NCI-H345 treated with DMSO at 0.1 percent for 48 hours (cell line): ENCODE measurements at regions not wholly inside any gene's neighbourhood (a gene's known extent, or its start where the extent isn't known, plus 50 kb on each side); places are given as distances from the start of the nearest gene placed in this dataset.

Experiments
- DNase-seq: peaks from one replicate; lab custom pipeline; 2025; ENCODE audit not compliant: unreplicated experiment; lab: John Stamatoyannopoulos, UW

DNA sequence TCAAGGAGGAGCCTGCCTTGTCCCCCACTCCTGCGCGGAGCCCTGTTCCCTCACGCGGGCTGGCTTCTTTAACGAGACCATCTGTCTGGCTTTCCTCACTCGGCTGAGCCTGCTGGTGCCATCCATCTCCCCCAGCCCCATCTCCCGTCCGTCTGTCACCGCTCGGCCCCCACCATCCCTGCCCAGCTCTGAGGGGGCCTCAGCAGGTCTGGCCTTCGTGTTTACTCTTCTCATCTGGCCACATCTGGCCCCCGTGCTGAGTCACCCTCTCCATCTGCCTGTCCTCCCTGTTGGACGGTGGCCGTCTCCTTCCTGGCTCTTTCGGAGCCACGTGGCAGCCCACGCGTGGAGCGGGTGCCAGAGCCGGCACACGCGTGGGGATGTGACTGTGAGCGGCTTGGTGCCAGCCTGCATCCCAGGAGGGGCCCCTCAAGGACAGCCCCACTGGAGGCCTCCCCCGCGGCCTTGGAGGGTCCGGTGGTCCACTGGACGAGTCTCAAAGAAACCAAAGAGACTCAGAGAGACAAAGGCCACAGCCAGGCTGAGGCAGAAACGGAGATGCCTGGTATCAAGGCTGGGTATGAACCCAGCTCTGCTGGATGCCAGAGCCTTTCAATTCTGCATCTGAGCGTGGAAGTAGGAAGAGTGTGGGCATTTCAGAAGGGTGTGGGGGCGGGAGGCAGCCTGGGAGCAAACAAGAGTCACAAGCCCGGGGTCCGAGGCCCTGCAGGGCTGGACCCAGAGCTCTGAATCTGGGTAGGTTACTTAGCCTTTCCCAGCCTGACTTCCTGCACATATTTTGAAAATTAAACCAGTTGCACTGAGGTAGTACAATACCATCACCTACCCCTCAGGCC, 76.7 kb upstream of the UNC5A start:
- no peak for DNase-seq

DNA sequence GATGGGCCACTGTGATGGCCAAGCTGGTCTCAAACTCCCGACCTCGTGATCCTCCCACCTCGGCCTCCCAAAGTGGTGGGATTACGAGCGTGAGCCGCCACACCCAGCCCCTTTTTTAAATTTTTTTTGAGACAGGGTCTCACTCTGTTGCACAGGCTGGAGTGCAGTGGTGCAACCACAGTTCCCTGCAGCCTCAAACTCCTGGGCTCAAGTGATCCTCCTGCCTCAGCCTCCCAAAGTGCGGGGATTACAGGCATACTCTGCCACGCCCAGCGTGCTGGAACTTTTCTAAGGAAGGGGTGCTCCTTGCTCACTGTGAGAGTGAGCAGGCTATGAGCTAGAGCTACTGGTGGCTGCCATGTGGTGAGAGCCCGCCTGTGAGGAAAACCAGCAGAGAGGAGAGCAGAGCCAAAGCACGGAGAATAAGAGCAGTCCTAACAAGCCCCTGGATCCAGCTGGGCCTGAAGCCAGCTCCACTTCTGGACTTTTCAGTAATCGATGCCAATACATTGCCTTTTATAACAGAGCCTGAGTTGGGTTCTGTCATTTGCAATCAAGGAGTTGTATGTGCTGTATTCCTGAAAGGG, 75.5 kb upstream of the UNC5A start:
- DNase-seq, result no peak

GRCh38 chr5:176735383-176736265, 74.7 kb upstream of the UNC5A start:
- no peak for DNase-seq

- DNase-seq, result no peak
These were observed 73.9 kb upstream of the UNC5A start for GRCh38 chr5:176736301-176736930.

DNA sequence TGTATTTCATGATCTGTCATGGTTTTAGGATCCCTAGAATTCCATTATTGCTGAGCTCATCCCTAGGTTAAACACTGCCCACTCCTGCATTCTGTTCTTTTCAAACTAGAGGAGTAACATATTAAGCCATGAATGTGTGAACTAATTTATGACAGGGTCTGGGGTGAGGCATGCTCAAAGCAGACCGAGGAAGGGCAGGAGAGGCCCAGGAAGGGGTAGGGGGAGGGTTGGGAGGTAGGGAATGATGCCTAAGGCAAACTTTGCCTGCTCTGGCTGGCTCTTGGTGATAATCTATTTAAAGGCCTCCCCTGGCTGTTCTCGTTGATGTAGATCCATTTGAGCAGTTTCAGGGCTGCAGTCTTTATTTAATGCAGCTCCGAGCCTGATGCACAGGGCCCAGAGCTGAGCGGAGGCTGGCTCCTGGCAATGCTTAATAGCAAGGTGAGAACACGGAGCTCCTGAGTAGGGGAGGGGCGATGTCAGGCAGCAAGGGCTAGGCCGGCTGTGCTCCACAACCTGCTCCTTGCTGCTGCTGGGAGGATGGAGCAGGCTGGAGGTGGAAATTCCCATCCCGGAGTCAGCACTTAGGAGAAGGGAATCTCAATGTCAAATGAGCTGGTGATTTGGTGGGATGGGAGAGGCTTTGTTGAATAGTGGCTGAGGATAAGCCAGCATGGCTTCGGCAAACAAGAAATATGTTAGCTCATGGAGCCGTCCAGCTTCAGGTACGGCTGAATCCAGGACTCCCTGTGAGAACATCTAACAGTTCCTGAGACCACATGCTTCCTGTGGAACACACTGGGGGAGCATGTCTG, 73.2 kb upstream of the UNC5A start:
- DNase-seq, result no peak

DNA sequence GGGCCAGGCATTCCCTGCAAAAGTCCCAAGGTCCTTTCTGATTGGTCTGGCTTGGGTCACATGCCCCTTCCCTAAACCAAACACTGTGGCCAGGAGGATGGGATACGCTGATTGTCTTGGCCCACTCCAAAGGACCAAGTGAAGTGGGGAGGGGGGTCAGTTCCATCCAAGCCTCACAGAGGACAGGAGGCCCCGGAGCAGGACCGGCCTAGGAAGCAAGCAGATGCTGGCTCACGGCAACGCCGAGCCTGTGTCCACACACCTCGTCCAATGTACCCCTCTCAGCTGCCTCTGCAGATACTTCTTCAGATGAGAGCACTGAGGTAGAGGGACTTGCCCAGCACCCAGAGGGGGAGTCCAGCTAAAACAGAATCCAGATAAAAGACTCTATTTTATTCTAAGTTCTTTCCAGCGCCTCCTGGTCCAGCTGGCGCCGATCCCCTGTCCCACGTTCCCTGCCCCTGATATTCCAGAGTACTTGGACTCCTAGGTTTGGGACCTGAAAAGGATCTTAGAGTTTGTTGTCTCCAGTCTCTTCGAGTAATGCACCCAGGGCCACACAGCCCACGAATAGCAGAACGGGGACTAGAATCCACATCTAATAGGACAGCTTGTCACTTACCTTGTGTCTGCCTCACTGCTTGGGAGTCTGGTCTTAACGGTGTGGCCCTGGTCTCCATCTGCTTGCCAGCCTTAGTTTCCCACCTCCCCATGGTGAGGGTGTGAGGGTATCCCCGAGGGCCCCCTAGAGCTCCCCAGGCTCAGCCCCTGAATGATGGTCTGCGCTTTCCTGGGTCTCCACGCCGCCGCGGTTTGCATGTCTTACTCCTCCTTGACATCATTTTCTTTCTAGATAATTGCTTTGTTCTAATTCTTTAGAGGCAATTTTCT, 72.4 kb upstream of the UNC5A start:
- no peak for DNase-seq

DNA sequence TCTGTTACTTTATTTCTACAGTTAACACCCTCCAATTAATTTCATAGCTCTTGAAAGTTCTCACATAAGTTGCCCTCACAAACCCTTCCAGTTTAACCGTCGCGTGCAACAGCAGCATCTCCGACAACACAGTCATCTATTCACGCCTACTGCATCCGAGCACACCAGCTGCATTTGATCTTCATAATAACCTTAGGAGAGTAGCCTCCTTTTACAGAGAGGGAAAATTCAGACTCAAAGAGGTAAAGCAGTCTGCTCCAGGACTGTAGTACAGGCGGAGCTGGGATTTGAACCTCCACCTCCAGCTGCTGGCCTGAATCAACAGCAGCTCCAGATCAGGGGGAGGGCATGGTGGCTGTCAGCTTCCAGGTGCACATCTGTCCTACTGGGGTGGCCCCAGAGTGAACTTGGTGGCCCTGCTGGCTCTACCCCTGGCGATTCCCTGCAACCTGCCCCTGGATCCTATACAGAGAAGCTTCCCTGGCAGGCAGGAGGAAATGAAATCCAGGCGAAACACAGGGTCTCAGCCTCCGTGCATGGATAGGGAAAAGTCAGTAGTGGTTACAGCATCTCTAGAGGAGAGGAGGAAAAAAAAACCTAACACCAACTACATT, 71.6 kb upstream of the UNC5A start:
- no peak for DNase-seq

DNA sequence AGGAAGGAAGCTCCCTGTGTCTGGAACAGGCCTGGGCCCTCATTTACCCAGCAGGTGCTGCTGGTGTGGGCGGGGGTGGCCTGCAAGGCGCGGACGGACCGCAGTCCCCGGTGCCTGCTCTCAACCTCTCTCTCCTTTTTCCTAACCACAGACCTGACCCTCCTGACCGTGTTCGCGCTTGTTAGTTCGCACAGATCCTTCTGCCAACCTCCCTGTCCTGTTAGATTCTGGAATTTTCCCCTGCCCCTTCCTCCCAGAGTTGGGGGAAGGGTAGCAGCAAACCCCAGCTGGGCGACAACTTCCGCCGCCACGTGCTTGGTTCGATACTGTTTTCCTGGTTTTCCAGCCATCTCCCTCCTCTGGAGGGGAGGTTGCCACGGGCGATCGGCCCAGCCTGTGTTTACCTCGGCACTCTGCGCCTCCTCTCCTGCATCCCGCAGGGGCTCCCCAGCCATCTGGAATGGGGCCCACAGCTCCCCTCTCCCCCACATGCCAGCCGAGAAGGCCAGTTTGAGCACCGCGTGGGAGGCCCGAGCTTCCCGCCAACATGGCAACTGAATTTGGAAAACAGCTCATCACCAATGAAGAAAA, 70.8 kb upstream of the UNC5A start:
- DNase-seq, result peak; percentile 77

- no peak for DNase-seq
These were observed 70.1 kb upstream of the UNC5A start for GRCh38 chr5:176740131-176740701.

GRCh38 chr5:176740702-176741496, 69.5 kb upstream of the UNC5A start:
- no peak for DNase-seq

GRCh38 chr5:176741561-176742211, 68.7 kb upstream of the UNC5A start:
- DNase-seq, result no peak

- no peak for DNase-seq
These were observed 67.9 kb upstream of the UNC5A start for GRCh38 chr5:176742246-176743105.

- peak; percentile 41 for DNase-seq
These were observed 67.1 kb upstream of the UNC5A start for GRCh38 chr5:176743136-176743861.

GRCh38 chr5:176743868-176744583, 66.3 kb upstream of the UNC5A start:
- DNase-seq, result peak; percentile 32

GRCh38 chr5:176744584-176744965, 65.8 kb upstream of the UNC5A start:
- peak; percentile 33 for DNase-seq
